ENCODE measurements at regions not wholly inside any gene's neighbourhood (a gene's known extent, or its start where the extent isn't known, plus 50 kb on each side); places are given as distances from the start of the nearest gene placed in this dataset.

GRCh38 chr16:61263400-61263799 is 772.8 kb downstream of the CDH8 start:
- 0 to 5% methylated on average over 1 of the region's 1 CpG for WGBS, 2 experiments (ENCODE audit: low coverage in 1 of 2, low lambda C conversion rate in 2 of 2, missing lambda C conversion rate in 2 of 2)
- in situ Hi-C loops (cut with MboI) = no loop called here

DNA sequence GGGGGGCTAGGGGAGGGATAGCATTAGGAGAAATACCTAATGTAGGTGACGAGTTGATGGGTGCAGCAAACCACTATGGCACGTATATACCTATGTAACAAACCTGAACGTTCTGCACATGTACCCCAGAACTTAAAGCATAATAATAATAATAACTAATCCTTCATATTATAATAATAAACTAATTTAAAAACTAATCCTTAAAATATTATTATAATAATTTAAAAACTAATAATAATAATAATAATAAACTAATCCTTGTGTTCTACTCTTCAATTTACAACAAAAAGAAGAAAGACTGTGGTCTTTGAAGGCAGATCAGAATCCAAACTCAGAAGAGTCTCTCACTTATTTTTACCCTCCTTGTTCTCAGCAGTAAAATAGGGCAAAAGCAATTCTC is 774.9 kb downstream of the CDH8 start:
- WGBS, 2 experiments (ENCODE audit: low coverage in 1 of 2, low lambda C conversion rate in 2 of 2, missing lambda C conversion rate in 2 of 2) = 25 to 27% methylated on average over 3 of the region's 3 CpGs
- no peak for DNase-seq
- Histone ChIP-seq H3K27ac (no peak overlapping the region), H3K27me3 (replicated peaks; ENCODE audit: insufficient read depth) (no peaks in the 10 kb centered on the region), H3F3A (ENCODE audit: insufficient read depth) (no peaks in the 10 kb centered on the region), H3K9me2 (ENCODE audit: insufficient read depth) (no peaks in the 10 kb centered on the region), H3K9ac (no peak overlapping the region), H3K9me3 (ENCODE audit: low read depth) (no peaks in the 10 kb centered on the region), H3K4me1 (ENCODE audit: insufficient read depth) (no peaks in the 10 kb centered on the region), H3K4me3 (no peak overlapping the region), H3K36me3 (ENCODE audit: low read depth) (no peaks in the 10 kb centered on the region), H2AFZ (no peak overlapping the region), H3K4me2 (ENCODE audit: unreplicated experiment) (no peak overlapping the region), H4K20me1 (ENCODE audit: insufficient read depth) (no peaks in the 10 kb centered on the region), H3K79me2 (ENCODE audit: insufficient read depth) (no peaks in the 10 kb centered on the region)
- TF ChIP-seq EZH2 (IDR thresholded peaks at IDR 0.05; ENCODE audit: insufficient read depth, poor library complexity, severe bottlenecking) (no peak), EZH2phosphoT487 (IDR thresholded peaks at IDR 0.05; ENCODE audit: insufficient read depth, low read depth) (no peak)
- in situ Hi-C loops (cut with MboI) = no loop called here

More at GRCh38 chr16:61263400-61263799, 772.8 kb downstream of the CDH8 start:
- H3K4me3 ChIP-seq = no peak overlapping the region
- no peaks in the 10 kb centered on the region for H3K27me3 ChIP-seq (replicated peaks; ENCODE audit: insufficient read depth)
- H3K4me1 ChIP-seq (ENCODE audit: insufficient read depth) = no peaks in the 10 kb centered on the region
- H4K20me1 ChIP-seq (ENCODE audit: insufficient read depth) = no peaks in the 10 kb centered on the region
- no peak overlapping the region for H3K4me2 ChIP-seq (ENCODE audit: unreplicated experiment)
- H3K27ac ChIP-seq = no peak overlapping the region
- TF ChIP-seq EZH2phosphoT487 (IDR thresholded peaks at IDR 0.05; ENCODE audit: insufficient read depth, low read depth) (no peak), EZH2 (IDR thresholded peaks at IDR 0.05; ENCODE audit: insufficient read depth, poor library complexity, severe bottlenecking) (no peak)
- DNase-seq = no peak
- H3K9ac ChIP-seq = no peak overlapping the region
- H3K9me2 ChIP-seq (ENCODE audit: insufficient read depth) = 0 out of 2 replicates have a peak, but pooled peaks cover 2% of the 10 kb centered on the region
- peaks cover 3% of the 10 kb centered on the region for H3K9me3 ChIP-seq (ENCODE audit: low read depth)
- no peaks in the 10 kb centered on the region for H3F3A ChIP-seq (ENCODE audit: insufficient read depth)
- H3K79me2 ChIP-seq (ENCODE audit: insufficient read depth) = no peaks in the 10 kb centered on the region
- no peak overlapping the region for H2AFZ ChIP-seq
- H3K36me3 ChIP-seq (ENCODE audit: low read depth) = no peaks in the 10 kb centered on the region

DNA sequence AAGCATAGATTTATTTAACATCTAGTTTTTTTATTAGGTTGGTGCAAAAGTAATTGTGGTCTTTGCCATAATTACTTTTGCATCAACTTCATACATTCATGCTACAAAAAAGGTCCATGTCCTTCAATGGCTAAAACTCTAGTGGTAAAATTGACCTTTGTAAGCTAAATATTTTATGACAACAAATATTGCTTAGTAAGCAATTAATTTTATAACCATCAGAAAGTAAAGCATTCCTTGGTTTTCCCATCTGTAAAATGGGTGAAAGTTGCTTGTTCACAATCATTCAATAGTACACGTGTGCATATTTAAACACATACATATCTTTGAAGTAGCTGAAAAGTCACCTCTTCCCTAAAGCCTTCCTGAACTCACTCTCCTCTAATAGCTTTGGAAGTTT is 789.6 kb downstream of the CDH8 start:
- no peaks in the 10 kb centered on the region for H3K27me3 ChIP-seq (replicated peaks; ENCODE audit: insufficient read depth)
- H3K9me3 ChIP-seq (ENCODE audit: low read depth) = no peaks in the 10 kb centered on the region
- H3K4me1 ChIP-seq (ENCODE audit: insufficient read depth) = no peaks in the 10 kb centered on the region
- no peak overlapping the region for H3K9ac ChIP-seq
- 28 to 42% methylated on average over 1 of the region's 1 CpG for WGBS, 2 experiments (ENCODE audit: low coverage in 1 of 2, low lambda C conversion rate in 2 of 2, missing lambda C conversion rate in 2 of 2)
- no peak overlapping the region for H3K27ac ChIP-seq
- no peak overlapping the region for H2AFZ ChIP-seq
- TF ChIP-seq EZH2phosphoT487 (IDR thresholded peaks at IDR 0.05; ENCODE audit: insufficient read depth, low read depth) (no peak), EZH2 (IDR thresholded peaks at IDR 0.05; ENCODE audit: insufficient read depth, poor library complexity, severe bottlenecking) (no peak)
- H4K20me1 ChIP-seq (ENCODE audit: insufficient read depth) = no peaks in the 10 kb centered on the region
- H3K4me3 ChIP-seq = no peak overlapping the region
- H3F3A ChIP-seq (ENCODE audit: insufficient read depth) = no peaks in the 10 kb centered on the region
- no peaks in the 10 kb centered on the region for H3K36me3 ChIP-seq (ENCODE audit: low read depth)
- H3K4me2 ChIP-seq (ENCODE audit: unreplicated experiment) = no peak overlapping the region
- in situ Hi-C loops (cut with MboI) = no loop called here
- no peak for DNase-seq
- H3K79me2 ChIP-seq (ENCODE audit: insufficient read depth) = no peaks in the 10 kb centered on the region
- no peaks in the 10 kb centered on the region for H3K9me2 ChIP-seq (ENCODE audit: insufficient read depth)

GRCh38 chr16:61243954-61244353 is 792.3 kb downstream of the CDH8 start:
- in situ Hi-C loops (cut with MboI) = no loop called here
- no peaks in the 10 kb centered on the region for H3K9me3 ChIP-seq (ENCODE audit: low read depth)
- no peaks in the 10 kb centered on the region for H3F3A ChIP-seq (ENCODE audit: insufficient read depth)
- no peak overlapping the region for H2AFZ ChIP-seq
- H3K4me1 ChIP-seq (ENCODE audit: insufficient read depth) = no peaks in the 10 kb centered on the region
- no peak overlapping the region for H3K4me3 ChIP-seq
- H3K4me2 ChIP-seq (ENCODE audit: unreplicated experiment) = no peak overlapping the region
- no peaks in the 10 kb centered on the region for H3K79me2 ChIP-seq (ENCODE audit: insufficient read depth)
- 38 to 39% methylated on average over 5 of the region's 5 CpGs for WGBS, 2 experiments (ENCODE audit: low coverage in 1 of 2, low lambda C conversion rate in 2 of 2, missing lambda C conversion rate in 2 of 2)
- no peaks in the 10 kb centered on the region for H3K27me3 ChIP-seq (replicated peaks; ENCODE audit: insufficient read depth)
- no peak overlapping the region for H3K9ac ChIP-seq
- H3K27ac ChIP-seq = no peak overlapping the region
- no peaks in the 10 kb centered on the region for H4K20me1 ChIP-seq (ENCODE audit: insufficient read depth)
- no peaks in the 10 kb centered on the region for H3K36me3 ChIP-seq (ENCODE audit: low read depth)
- DNase-seq = no peak
- no peaks in the 10 kb centered on the region for H3K9me2 ChIP-seq (ENCODE audit: insufficient read depth)
- TF ChIP-seq EZH2phosphoT487 (IDR thresholded peaks at IDR 0.05; ENCODE audit: insufficient read depth, low read depth) (no peak), EZH2 (IDR thresholded peaks at IDR 0.05; ENCODE audit: insufficient read depth, poor library complexity, severe bottlenecking) (no peak)

DNA sequence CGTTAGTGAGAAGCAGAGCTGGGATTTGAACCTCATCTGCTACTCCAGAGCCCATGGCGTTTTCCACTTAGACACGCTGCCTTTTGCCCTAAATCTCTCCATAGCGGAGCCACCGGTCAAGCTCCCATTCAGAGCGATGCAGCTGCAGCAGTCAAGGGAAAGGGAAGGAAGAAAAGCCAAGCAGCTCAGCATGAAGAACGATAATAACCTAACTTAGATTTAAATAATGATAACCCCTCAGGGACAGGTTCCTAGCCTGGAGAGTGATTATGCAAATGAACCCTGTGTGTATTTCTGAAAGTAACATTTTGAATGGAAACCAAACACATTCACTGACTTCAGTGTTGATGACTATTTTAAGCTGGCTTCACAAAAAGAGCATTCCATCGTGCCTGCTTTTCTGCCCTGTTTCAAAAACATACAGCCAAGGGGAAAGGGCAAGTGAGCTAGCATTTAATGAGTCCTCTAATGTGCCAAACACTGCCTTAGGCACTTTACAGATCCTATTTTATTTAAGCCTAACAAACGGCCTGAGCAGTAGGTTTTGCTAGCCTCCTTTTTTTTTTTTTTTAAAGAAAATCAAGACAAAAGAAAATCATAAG is 798.3 kb downstream of the CDH8 start:
- no peak for DNase-seq
- Histone ChIP-seq H2AFZ (no peak overlapping the region), H3K4me2 (ENCODE audit: unreplicated experiment) (no peak overlapping the region), H3K4me1 (ENCODE audit: insufficient read depth) (no peaks in the 10 kb centered on the region), H3K27me3 (replicated peaks; ENCODE audit: insufficient read depth) (no peaks in the 10 kb centered on the region), H3F3A (ENCODE audit: insufficient read depth) (no peaks in the 10 kb centered on the region), H3K9ac (no peak overlapping the region), H3K9me2 (ENCODE audit: insufficient read depth) (no peaks in the 10 kb centered on the region), H3K4me3 (no peak overlapping the region), H3K79me2 (ENCODE audit: insufficient read depth) (no peaks in the 10 kb centered on the region), H3K9me3 (ENCODE audit: low read depth) (no peaks in the 10 kb centered on the region), H4K20me1 (ENCODE audit: insufficient read depth) (no peaks in the 10 kb centered on the region), H3K36me3 (ENCODE audit: low read depth) (no peaks in the 10 kb centered on the region), H3K27ac (no peak overlapping the region)
- TF ChIP-seq EZH2 (IDR thresholded peaks at IDR 0.05; ENCODE audit: insufficient read depth, poor library complexity, severe bottlenecking) (no peak), EZH2phosphoT487 (IDR thresholded peaks at IDR 0.05; ENCODE audit: insufficient read depth, low read depth) (no peak)
- WGBS, 2 experiments (ENCODE audit: low coverage in 1 of 2, low lambda C conversion rate in 2 of 2, missing lambda C conversion rate in 2 of 2) = 35 to 41% methylated on average over 9 of the region's 9 CpGs
- in situ Hi-C loops (cut with MboI) = no loop called here
